Sigmoid colon (tissue), 3 donors: ENCODE measurements at regions not wholly inside any gene's neighbourhood (a gene's known extent, or its start where the extent isn't known, plus 50 kb on each side); places are given as distances from the start of the nearest gene placed in this dataset.

ENCODE experiments used
- CTCF ChIP-seq, 4 experiments: fragments of 450-650 bp in 3 of 4; fragments of 200-600 bp in 1 of 4; IDR thresholded peaks; one replicate each; pipeline ENCODE4 v1.5.1; 2016 to 2019; ENCODE audit warnings: antibody characterized with exemption in 4 of 4, mild to moderate bottlenecking in 3 of 4, moderate library complexity in 2 of 4
- POLR2A ChIP-seq, 2 donors: fragments of 450-650 bp; IDR thresholded peaks; one replicate each; pipeline ENCODE4 v1.6.1; 2016; ENCODE audit warnings: antibody characterized with exemption in 2 of 2, mild to moderate bottlenecking in 2 of 2, moderate library complexity in 2 of 2

- TF ChIP-seq CTCF (IDR thresholded peaks at IDR 0.05) (no peak), POLR2A (IDR thresholded peaks at IDR 0.05) (no peak)
Measured at GRCh38 chr11:10358696-10359095, 53.8 kb downstream of the ADM start.
